NB4 (cell line): ENCODE measurements at regions not wholly inside any gene's neighbourhood (a gene's known extent, or its start where the extent isn't known, plus 50 kb on each side); places are given as distances from the start of the nearest gene placed in this dataset.

Experiments used
- CTCF ChIP-seq: IDR thresholded peaks from one replicate; pipeline ENCODE4 v1.5.1; 2012; ENCODE audit warnings: low read depth, low read length
- MYC ChIP-seq: IDR thresholded peaks from 2 replicates; pipeline ENCODE4 v1.6.1; 2011; ENCODE audit warnings: low read depth, low read length
- POLR2A ChIP-seq: IDR thresholded peaks from 2 replicates; pipeline ENCODE4 v1.6.1; 2011; ENCODE audit warnings: mild to moderate bottlenecking; ENCODE audit not compliant: insufficient read length; ENCODE audit errors: extremely low read depth

GRCh38 chr5:105587963-105588662, 2025.5 kb upstream of the NUDT12 start:
- TF ChIP-seq MYC (no peak), CTCF (no peak), POLR2A (no peak)
